Esophagus squamous epithelium (tissue), 5 donors: ENCODE measurements at regions not wholly inside any gene's neighbourhood (a gene's known extent, or its start where the extent isn't known, plus 50 kb on each side); places are given as distances from the start of the nearest gene placed in this dataset.

Experiments used
- DNase-seq: peaks from one replicate; lab custom pipeline; 2025; lab: John Stamatoyannopoulos, UW
- H3K27ac ChIP-seq, 4 donors: fragments of 200-600 bp; sonication (generic); one replicate each; pipeline ENCODE4 v1.5.1; 2016 to 2019; ENCODE audit warnings: mild to moderate bottlenecking in 1 of 4
- H3K27me3 ChIP-seq, 4 donors: fragments of 200-600 bp; sonication (generic); 1 replicate in 3 of 4; 2 replicates in 1 of 4; pipeline versions ENCODE4 v1.5.1 to v1.6.0; 2017 to 2021; ENCODE audit warnings: antibody characterized with exemption in 1 of 4
- H3K36me3 ChIP-seq, 3 donors: fragments of 200-600 bp; sonication (generic); one replicate each; pipeline ENCODE4 v1.5.1; 2016 to 2019
- H3K4me1 ChIP-seq, 3 donors: fragments of 200-600 bp; sonication (generic); one replicate each; pipeline ENCODE4 v1.5.1; 2017 to 2019
- H3K4me3 ChIP-seq, 4 donors: fragments of 200-600 bp; sonication (generic); 1 replicate in 3 of 4; 2 replicates in 1 of 4; pipeline ENCODE4 v1.5.1; 2016 to 2019; ENCODE audit warnings: mild to moderate bottlenecking in 2 of 4, moderate library complexity in 1 of 4
- H3K9me3 ChIP-seq, 3 donors: fragments of 200-600 bp; sonication (generic); one replicate each; pipeline ENCODE4 v1.5.1; 2016 to 2019
- CTCF ChIP-seq, 6 experiments: fragments of 450-650 bp in 4 of 6; fragments of 200-600 bp in 2 of 6; sonication (generic) in 2 of 6; IDR thresholded peaks; one replicate each; pipeline ENCODE4 v1.5.1; 2016 to 2019; ENCODE audit warnings: antibody characterized with exemption in 6 of 6, mild to moderate bottlenecking in 4 of 6, moderate library complexity in 4 of 6
- POLR2A ChIP-seq, 4 donors: fragments of 450-650 bp; IDR thresholded peaks; one replicate each; pipeline ENCODE4 v1.6.1; 2017; ENCODE audit warnings: antibody characterized with exemption in 4 of 4, mild to moderate bottlenecking in 4 of 4, moderate library complexity in 3 of 4
- WGBS, 2 donors: methylation state at CpG; one replicate each; pipeline ENCODE4 v1.1.5; 2018; 5-methylcytosine and 5-hydroxymethylcytosine counted together
- intact Hi-C: fragments of 100-400 bp; cut with DNase I; formaldehyde crosslinking; loops from one replicate; pipeline ENCODE4 v1.15.0; 2022
- donor health status: DM: yes; HTN: yes; CAD: no.

- TF ChIP-seq POLR2A (IDR thresholded peaks at IDR 0.05) (no peak), CTCF (IDR thresholded peaks at IDR 0.05) (no peak)
- Histone ChIP-seq H3K4me3 (no peak overlapping the region), H3K9me3 (no peaks in the 10 kb centered on the region), H3K27me3 (peaks cover 0 to 64% (median 0%) of the 10 kb centered on the region in 4 donors), H3K4me1 (peaks cover 5 to 8% (median 5%) of the 10 kb centered on the region in 3 donors), H3K36me3 (peaks cover 0 to 3% (median 0%) of the 10 kb centered on the region in 3 donors), H3K27ac (no peak overlapping the region)
- no peak for DNase-seq
- whole genome bisulfite sequencing, 2 donors, result 93 to 94% methylated on average over 8 of the region's 8 CpGs
- intact Hi-C loops, result no loop called here
Measured at GRCh38 chr17:77722366-77722765, 236.1 kb upstream of the TNRC6C start.

- no peak overlapping the region for H3K4me3 ChIP-seq
- WGBS, 2 donors, result 76 to 88% methylated on average over 8 to 17 of the region's 20 CpGs
- peaks cover 5 to 11% (median 5%) of the 10 kb centered on the region in 3 donors for H3K4me1 ChIP-seq
- TF ChIP-seq POLR2A (IDR thresholded peaks at IDR 0.05) (no peak), CTCF (IDR thresholded peaks at IDR 0.05) (no peak)
- intact Hi-C loops, result no loop called here
- peaks cover 0 to 3% (median 0%) of the 10 kb centered on the region in 3 donors for H3K36me3 ChIP-seq
- no peak overlapping the region for H3K27ac ChIP-seq
- no peaks in the 10 kb centered on the region for H3K9me3 ChIP-seq
- H3K27me3 ChIP-seq, result peaks cover 0 to 65% (median 0%) of the 10 kb centered on the region in 4 donors
- no peak for DNase-seq
Measured at GRCh38 chr17:77723071-77723908, 235.2 kb upstream of the TNRC6C start.

- intact Hi-C loops, result no loop called here
- WGBS, 2 donors, result 77 to 80% methylated on average over 12 to 15 of the region's 22 CpGs
- Histone ChIP-seq H3K27me3 (peaks cover 0 to 63% (median 0%) of the 10 kb centered on the region in 4 donors), H3K27ac (no peak overlapping the region), H3K9me3 (no peaks in the 10 kb centered on the region), H3K4me3 (no peak overlapping the region), H3K36me3 (peaks cover 0 to 3% (median 0%) of the 10 kb centered on the region in 3 donors), H3K4me1 (peaks cover 5 to 16% (median 5%) of the 10 kb centered on the region in 3 donors)
- no peak for DNase-seq
- TF ChIP-seq POLR2A (IDR thresholded peaks at IDR 0.05), result no peak
- TF ChIP-seq CTCF (IDR thresholded peaks at IDR 0.05), result no peak
Measured at GRCh38 chr17:77723909-77724875, 234.3 kb upstream of the TNRC6C start.

- no peak overlapping the region for H3K4me3 ChIP-seq
- no peak overlapping the region for H3K27ac ChIP-seq
- peaks cover 0 to 55% (median 0%) of the 10 kb centered on the region in 4 donors for H3K27me3 ChIP-seq
- H3K9me3 ChIP-seq, result no peaks in the 10 kb centered on the region
- H3K36me3 ChIP-seq, result peaks cover 0 to 3% (median 0%) of the 10 kb centered on the region in 3 donors
- DNase-seq, result no peak
- TF ChIP-seq CTCF (IDR thresholded peaks at IDR 0.05) (no peak), POLR2A (IDR thresholded peaks at IDR 0.05) (no peak)
- 75 to 80% methylated on average over 2 to 21 of the region's 28 CpGs for WGBS, 2 donors
- peaks cover 5 to 16% (median 5%) of the 10 kb centered on the region in 3 donors for H3K4me1 ChIP-seq
- intact Hi-C loops, result no loop called here
Measured at GRCh38 chr17:77724876-77725615, 233.5 kb upstream of the TNRC6C start.
